GM23338 (cell line): ENCODE measurements at regions not wholly inside any gene's neighbourhood (a gene's known extent, or its start where the extent isn't known, plus 50 kb on each side); places are given as distances from the start of the nearest gene placed in this dataset.

Experiments
- ATAC-seq: fragments of 200-7000 bp; cut with Tn5 transposase; 3 replicates; pipeline ENCODE4 v1.9.1; 2020
- DNase-seq: peaks from one replicate; pipeline ENCODE4 v3.0.0-alpha.2; 2015; ENCODE audit warnings: low spot score
- H2AFZ ChIP-seq: fragments of 200-600 bp; sonication (generic); 2 replicates; pipeline ENCODE4 v1.8.0; 2016; ENCODE audit warnings: antibody characterized with exemption, mild to moderate bottlenecking, moderate library complexity
- H3F3A ChIP-seq: fragments of 200-600 bp; sonication (generic); replicated peaks from 2 replicates; pipeline ENCODE4 v1.8.0; 2017; ENCODE audit warnings: antibody characterized with exemption, mixed run types, low read depth
- H3K27ac ChIP-seq: fragments of 200-600 bp; sonication (generic); 2 replicates; pipeline ENCODE4 v1.6.1; 2016; ENCODE audit warnings: low read depth
- H3K27me3 ChIP-seq: fragments of 200-600 bp; sonication (generic); 2 replicates; pipeline ENCODE4 v1.8.0; 2016; ENCODE audit warnings: mild to moderate bottlenecking, mixed run types, moderate library complexity; ENCODE audit not compliant: insufficient read depth
- H3K36me3 ChIP-seq: fragments of 200-600 bp; sonication (generic); 2 replicates; pipeline ENCODE4 v1.8.0; 2016; ENCODE audit warnings: mild to moderate bottlenecking; ENCODE audit not compliant: insufficient read depth
- H3K4me1 ChIP-seq: fragments of 200-600 bp; sonication (generic); 2 replicates; pipeline ENCODE4 v1.8.0; 2016; ENCODE audit warnings: mild to moderate bottlenecking, moderate library complexity; ENCODE audit not compliant: insufficient read depth
- H3K4me2 ChIP-seq: fragments of 200-600 bp; sonication (generic); 2 replicates; pipeline ENCODE4 v1.7.1; 2017; ENCODE audit warnings: mixed run types
- H3K4me3 ChIP-seq: fragments of 200-600 bp; sonication (generic); 2 replicates; pipeline ENCODE4 v1.6.1; 2016; ENCODE audit warnings: mixed run types
- H3K79me2 ChIP-seq: fragments of 200-600 bp; sonication (generic); replicated peaks from 2 replicates; pipeline ENCODE4 v1.8.0; 2017; ENCODE audit warnings: mild to moderate bottlenecking; ENCODE audit not compliant: insufficient read depth
- H3K9me2 ChIP-seq: fragments of 200-600 bp; sonication (generic); 2 replicates; pipeline ENCODE4 v1.8.0; 2017; ENCODE audit not compliant: insufficient read depth
- H4K20me1 ChIP-seq: fragments of 200-600 bp; sonication (generic); replicated peaks from 2 replicates; pipeline ENCODE4 v1.8.0; 2017; ENCODE audit warnings: mild to moderate bottlenecking; ENCODE audit not compliant: insufficient read depth
- H3K27ac Mint-ChIP-seq: 2 replicates; pipeline ENCODE4 v1.8.0; 2020; ENCODE audit warnings: inconsistent platforms, mild to moderate bottlenecking, moderate library complexity, mixed read lengths
- H3K27me3 Mint-ChIP-seq: 3 replicates; pipeline ENCODE4 v1.8.0; 2022; ENCODE audit warnings: low read depth, mild to moderate bottlenecking, moderate library complexity, mixed read lengths, inconsistent platforms; ENCODE audit not compliant: insufficient read depth, poor library complexity
- H3K36me3 Mint-ChIP-seq: 3 replicates; pipeline ENCODE4 v1.8.0; 2021; ENCODE audit warnings: low read depth, mild to moderate bottlenecking, inconsistent platforms, moderate library complexity, mixed read lengths
- H3K4me1 Mint-ChIP-seq: 3 replicates; pipeline ENCODE4 v1.8.0; 2020; ENCODE audit warnings: mild to moderate bottlenecking, inconsistent platforms, mixed read lengths
- H3K4me3 Mint-ChIP-seq: 3 replicates; pipeline ENCODE4 v1.8.0; 2021; ENCODE audit warnings: moderate library complexity, mild to moderate bottlenecking, inconsistent platforms, mixed read lengths
- H3K9me3 Mint-ChIP-seq: 3 replicates; pipeline ENCODE4 v1.8.0; 2020; ENCODE audit warnings: moderate library complexity, mild to moderate bottlenecking, inconsistent platforms, mixed read lengths
- CREB1 ChIP-seq: fragments of 250-450 bp; sonication (Bioruptor Pico); IDR thresholded peaks from 2 replicates; pipeline ENCODE4 v1.5.0; 2020; ENCODE audit warnings: low read depth, mild to moderate bottlenecking, moderate library complexity
- CTCF ChIP-seq, 2 experiments: fragments of 200-600 bp in 1 of 2; sonication (generic) in 1 of 2; conservative IDR thresholded peaks; 2 replicates each; pipeline versions ENCODE4 v1.5.1 to v1.6.1; 2016 to 2017; ENCODE audit warnings: antibody characterized with exemption in 2 of 2, low read depth in 2 of 2, mild to moderate bottlenecking in 2 of 2, moderate library complexity in 1 of 2
- ETS1 ChIP-seq: IDR thresholded peaks from 2 replicates; pipeline ENCODE4 v1.6.1; 2016; ENCODE audit warnings: antibody characterized with exemption
- EZH2 ChIP-seq: fragments of 200-600 bp; sonication (generic); IDR thresholded peaks from one replicate; pipeline ENCODE4 v1.8.0; 2017; ENCODE audit warnings: antibody characterized with exemption, mild to moderate bottlenecking, low read depth; ENCODE audit not compliant: unreplicated experiment
- EZH2phosphoT487 ChIP-seq: fragments of 200-600 bp; sonication (generic); IDR thresholded peaks from one replicate; pipeline ENCODE4 v1.8.1; 2018; ENCODE audit warnings: antibody characterized with exemption; ENCODE audit not compliant: unreplicated experiment
- JUNB ChIP-seq: IDR thresholded peaks from one replicate; pipeline ENCODE4 v1.6.1; 2016; ENCODE audit warnings: antibody characterized with exemption; ENCODE audit not compliant: unreplicated experiment
- POLR2AphosphoS5 ChIP-seq: IDR thresholded peaks from 2 replicates; pipeline ENCODE4 v1.6.1; 2016; ENCODE audit warnings: antibody characterized with exemption, low read depth
- REST ChIP-seq: IDR thresholded peaks from one replicate; pipeline ENCODE4 v1.6.1; 2018; ENCODE audit warnings: antibody characterized with exemption; ENCODE audit not compliant: unreplicated experiment
- STAT1 ChIP-seq: IDR thresholded peaks from one replicate; pipeline ENCODE4 v1.6.1; 2016; ENCODE audit warnings: antibody characterized with exemption; ENCODE audit not compliant: unreplicated experiment
- ZNF114 ChIP-seq: fragments of 250-450 bp; sonication (Bioruptor Pico); IDR thresholded peaks from 2 replicates; pipeline ENCODE4 v1.5.0; 2020; ENCODE audit warnings: mild to moderate bottlenecking, moderate library complexity
- ZNF331 ChIP-seq: fragments of 250-450 bp; sonication (Bioruptor Pico); IDR thresholded peaks from 2 replicates; pipeline ENCODE4 v1.5.0; 2020; ENCODE audit warnings: low read depth, mild to moderate bottlenecking, moderate library complexity

GRCh38 chr9:11618241-11618805, 1005.5 kb upstream of the PTPRD start:
- H3K27ac ChIP-seq = no peak overlapping the region
- TF ChIP-seq CTCF (conservative IDR thresholded peaks at IDR 0.05; ENCODE audit: low read depth in 2 of 2) = peak in 1 of 2 experiments; percentile 57; a peak in 3 of 4 replicates
- TF ChIP-seq JUNB = no peak
- H3F3A ChIP-seq = no peaks in the 10 kb centered on the region
- H3K36me3 ChIP-seq = no peaks in the 10 kb centered on the region
- no peaks in the 10 kb centered on the region for H4K20me1 ChIP-seq
- no peaks in the 10 kb centered on the region for H3K27me3 ChIP-seq
- H3K79me2 ChIP-seq = no peaks in the 10 kb centered on the region
- DNase-seq (peak; percentile 11), ATAC-seq (peak; percentile 43; the same call in 2 of the 3 replicates)
- no peak overlapping the region for H3K4me2 ChIP-seq
- Mint-ChIP-seq H3K9me3 (peaks cover 8% of the 10 kb centered on the region), H3K4me3 (no peak overlapping the region), H3K4me1 (no peaks in the 10 kb centered on the region; the same call in 2 of the 3 replicates), H3K36me3 (peaks cover 3% of the 10 kb centered on the region; the same call in 1 of the 3 replicates), H3K27ac (no peak overlapping the region), H3K27me3 (no peaks in the 10 kb centered on the region)
- H3K9me2 ChIP-seq = no peaks in the 10 kb centered on the region
- no peaks in the 10 kb centered on the region for H3K4me1 ChIP-seq
- no peak overlapping the region for H3K4me3 ChIP-seq
- H2AFZ ChIP-seq = no peak overlapping the region

- no peaks in the 10 kb centered on the region for H3K27me3 ChIP-seq
- no peaks in the 10 kb centered on the region for H3K4me1 Mint-ChIP-seq
- H3K4me3 ChIP-seq = no peak overlapping the region
- no peak overlapping the region for H2AFZ ChIP-seq
- DNase-seq (no peak), ATAC-seq (no peak)
- H3K4me2 ChIP-seq = no peak overlapping the region
- peaks cover 3% of the 10 kb centered on the region; the same call in 1 of the 2 replicates for H3K9me2 ChIP-seq
- H3F3A ChIP-seq = no peaks in the 10 kb centered on the region
- no peaks in the 10 kb centered on the region for H3K79me2 ChIP-seq
- H3K27ac ChIP-seq = no peak overlapping the region
- peaks cover 3% of the 10 kb centered on the region; the same call in 2 of the 3 replicates for H3K36me3 Mint-ChIP-seq
- H3K4me1 ChIP-seq = no peaks in the 10 kb centered on the region
- H3K27ac Mint-ChIP-seq = no peak overlapping the region
- no peaks in the 10 kb centered on the region for H3K36me3 ChIP-seq
- H3K27me3 Mint-ChIP-seq = no peaks in the 10 kb centered on the region
- H3K9me3 Mint-ChIP-seq = peaks cover 24% of the 10 kb centered on the region
- H3K4me3 Mint-ChIP-seq = no peak overlapping the region
- no peaks in the 10 kb centered on the region for H4K20me1 ChIP-seq
- no peak for TF ChIP-seq CREB1 (CRISPR knock-in tag)
- no peak for TF ChIP-seq ETS1
Observed at GRCh38 chr9:11632691-11633090, 1019.9 kb upstream of the PTPRD start.

- Mint-ChIP-seq H3K4me1 (no peaks in the 10 kb centered on the region), H3K36me3 (no peaks in the 10 kb centered on the region), H3K9me3 (no peaks in the 10 kb centered on the region), H3K4me3 (no peak overlapping the region), H3K27ac (no peak overlapping the region), H3K27me3 (no peaks in the 10 kb centered on the region)
- no peaks in the 10 kb centered on the region for H3K79me2 ChIP-seq
- H3K9me2 ChIP-seq = no peaks in the 10 kb centered on the region
- H3K4me2 ChIP-seq = no peak overlapping the region
- no peak overlapping the region for H3K27ac ChIP-seq
- no peaks in the 10 kb centered on the region for H3K27me3 ChIP-seq
- no peaks in the 10 kb centered on the region for H4K20me1 ChIP-seq
- H3K4me3 ChIP-seq = no peak overlapping the region
- no peaks in the 10 kb centered on the region for H3K4me1 ChIP-seq
- H2AFZ ChIP-seq = no peak overlapping the region
- H3F3A ChIP-seq = no peaks in the 10 kb centered on the region
- ATAC-seq = no peak
- H3K36me3 ChIP-seq = no peaks in the 10 kb centered on the region
- no peak for DNase-seq
- no peak for TF ChIP-seq STAT1
- TF ChIP-seq ZNF331 (CRISPR knock-in tag) = no peak
- TF ChIP-seq EZH2 = no peak
- TF ChIP-seq CREB1 (CRISPR knock-in tag) = no peak
- no peak for TF ChIP-seq POLR2AphosphoS5
- TF ChIP-seq ETS1 = no peak
- TF ChIP-seq EZH2phosphoT487 = no peak
- no peak for TF ChIP-seq REST
- no peak for TF ChIP-seq ZNF114 (CRISPR knock-in tag)
- no peak for TF ChIP-seq JUNB
Observed at GRCh38 chr9:11646831-11647230, 1034.0 kb upstream of the PTPRD start.
